Lung (tissue), 11 donors: ENCODE measurements at regions not wholly inside any gene's neighbourhood (a gene's known extent, or its start where the extent isn't known, plus 50 kb on each side); places are given as distances from the start of the nearest gene placed in this dataset.
A peak's percentile ranks its signal among the peaks of the same experiment; 100 is the strongest.

ENCODE experiments used
- ATAC-seq: fragments of 200-7000 bp; cut with Tn5 transposase; one replicate; pipeline ENCODE4 v1.9.1; 2020; ENCODE audit warnings: moderate number of reproducible peaks; ENCODE audit not compliant: insufficient read depth, low FRiP score
- DNase-seq, 3 donors: peaks; one replicate each; pipeline ENCODE4 v3.0.0-alpha.2; 2013 to 2017
- H3K27ac ChIP-seq, 2 donors: one replicate each; pipeline ENCODE4 v1.5.1; 2013; ENCODE audit warnings: mild to moderate bottlenecking in 2 of 2, moderate library complexity in 2 of 2, control low read depth in 1 of 2, inconsistent platforms in 1 of 2, low read depth in 1 of 2, low read length in 1 of 2
- H3K27me3 ChIP-seq, 3 donors: one replicate each; pipeline ENCODE4 v1.5.1; 2013; ENCODE audit warnings: low read length in 2 of 3; ENCODE audit not compliant: control insufficient read depth in 3 of 3, insufficient read depth in 3 of 3
- H3K36me3 ChIP-seq, 4 donors: one replicate each; pipeline ENCODE4 v1.5.1; 2013; ENCODE audit warnings: low read length in 4 of 4, mild to moderate bottlenecking in 1 of 4, moderate library complexity in 1 of 4; ENCODE audit not compliant: control insufficient read depth in 4 of 4, insufficient read depth in 4 of 4
- H3K4me1 ChIP-seq, 5 donors: one replicate each; pipeline ENCODE4 v1.5.1; 2013; ENCODE audit warnings: low read length in 5 of 5, mild to moderate bottlenecking in 2 of 5, moderate library complexity in 1 of 5; ENCODE audit not compliant: control insufficient read depth in 5 of 5, insufficient read depth in 5 of 5
- H3K4me3 ChIP-seq: one replicate; pipeline ENCODE4 v1.5.1; 2013; ENCODE audit warnings: mild to moderate bottlenecking, control low read depth, moderate library complexity
- H3K9ac ChIP-seq, 2 donors: one replicate each; pipeline ENCODE4 v1.5.1; 2013; ENCODE audit warnings: low read length in 2 of 2, control low read depth in 1 of 2; ENCODE audit not compliant: insufficient read depth in 1 of 2
- H3K9me3 ChIP-seq, 4 donors: one replicate each; pipeline ENCODE4 v1.5.1; 2013; ENCODE audit warnings: low read length in 3 of 4, mild to moderate bottlenecking in 1 of 4, moderate library complexity in 1 of 4; ENCODE audit not compliant: control insufficient read depth in 4 of 4, insufficient read depth in 3 of 4
- WGBS, 2 donors: extraction: QIAGEN DNeasy Blood & Tissue Kit; methylation state at CpG; one replicate each; pipeline ENCODE4 v1.1.7; 2013; 5-methylcytosine and 5-hydroxymethylcytosine counted together
- TF ChIP-seq, protein P1 (sequence below): IDR thresholded peaks from 2 replicates; pipeline ENCODE4 v1.5.1; 2012; ENCODE audit warnings: mild to moderate bottlenecking; ENCODE audit errors: control extremely low read depth, extremely low read depth
- donor health status: control.
- donor health status: control.
- donor health status: Bipolar disorder and iron deficiency.
- donor health status: healthy.
- donor health status: DM: yes; HTN: yes; CAD: no.

DNA sequence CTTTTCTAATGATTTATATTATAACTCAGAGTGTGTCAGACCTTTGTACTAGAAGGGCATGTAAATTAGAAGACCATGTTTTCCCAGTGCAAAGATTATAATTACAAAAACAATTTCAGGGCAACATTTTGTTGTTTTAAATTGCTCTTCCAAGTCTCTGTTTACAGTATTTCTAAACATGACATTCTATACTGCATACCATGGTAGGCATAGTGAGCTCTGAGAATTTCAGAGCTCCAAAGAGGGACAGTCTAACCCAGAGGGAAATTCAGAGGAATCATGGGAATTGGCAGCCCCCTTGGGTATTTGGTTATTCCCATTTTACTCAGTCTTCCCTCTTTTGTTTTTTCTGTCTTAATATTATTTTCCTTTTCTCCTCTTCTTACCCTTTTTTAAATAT lies 361.5 kb upstream of the SEMA6D start:
- ATAC-seq (no peak), DNase-seq (peak in 1 of 3 donors; percentile 16)
- Histone ChIP-seq H3K36me3 (no peaks in the 10 kb centered on the region), H3K4me1 (peaks cover 0 to 11% (median 0%) of the 10 kb centered on the region in 5 donors), H3K27ac (no peak overlapping the region), H3K4me3 (no peak overlapping the region), H3K27me3 (no peaks in the 10 kb centered on the region), H3K9me3 (no peaks in the 10 kb centered on the region), H3K9ac (no peak overlapping the region)
- TF ChIP-seq, protein P1, sequence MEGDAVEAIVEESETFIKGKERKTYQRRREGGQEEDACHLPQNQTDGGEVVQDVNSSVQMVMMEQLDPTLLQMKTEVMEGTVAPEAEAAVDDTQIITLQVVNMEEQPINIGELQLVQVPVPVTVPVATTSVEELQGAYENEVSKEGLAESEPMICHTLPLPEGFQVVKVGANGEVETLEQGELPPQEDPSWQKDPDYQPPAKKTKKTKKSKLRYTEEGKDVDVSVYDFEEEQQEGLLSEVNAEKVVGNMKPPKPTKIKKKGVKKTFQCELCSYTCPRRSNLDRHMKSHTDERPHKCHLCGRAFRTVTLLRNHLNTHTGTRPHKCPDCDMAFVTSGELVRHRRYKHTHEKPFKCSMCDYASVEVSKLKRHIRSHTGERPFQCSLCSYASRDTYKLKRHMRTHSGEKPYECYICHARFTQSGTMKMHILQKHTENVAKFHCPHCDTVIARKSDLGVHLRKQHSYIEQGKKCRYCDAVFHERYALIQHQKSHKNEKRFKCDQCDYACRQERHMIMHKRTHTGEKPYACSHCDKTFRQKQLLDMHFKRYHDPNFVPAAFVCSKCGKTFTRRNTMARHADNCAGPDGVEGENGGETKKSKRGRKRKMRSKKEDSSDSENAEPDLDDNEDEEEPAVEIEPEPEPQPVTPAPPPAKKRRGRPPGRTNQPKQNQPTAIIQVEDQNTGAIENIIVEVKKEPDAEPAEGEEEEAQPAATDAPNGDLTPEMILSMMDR: no peak

DNA sequence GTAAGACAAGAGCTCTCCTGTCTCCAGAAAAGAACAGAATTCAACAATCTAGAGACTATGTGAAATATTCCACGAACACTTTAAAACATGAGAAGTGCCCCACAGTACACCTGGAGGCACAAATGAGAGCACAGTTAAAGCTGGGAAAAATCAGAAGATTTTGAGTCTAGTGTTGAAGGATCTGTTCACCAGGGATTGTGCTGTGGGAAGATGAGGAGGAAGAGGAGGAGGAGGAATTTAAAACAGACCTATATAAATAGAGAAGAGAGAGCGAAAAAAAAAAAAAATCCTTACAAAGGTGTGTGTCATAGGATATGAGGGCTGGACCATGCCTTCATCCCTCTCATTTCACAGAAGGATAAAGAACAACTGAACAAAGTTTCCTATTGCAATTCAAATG lies 361.0 kb upstream of the SEMA6D start:
- TF ChIP-seq, protein P1: no peak
- Histone ChIP-seq H3K9me3 (no peaks in the 10 kb centered on the region), H3K4me3 (no peak overlapping the region), H3K27ac (no peak overlapping the region), H3K36me3 (no peaks in the 10 kb centered on the region), H3K27me3 (no peaks in the 10 kb centered on the region), H3K9ac (no peak overlapping the region), H3K4me1 (peaks cover 0 to 8% (median 0%) of the 10 kb centered on the region in 5 donors)
- WGBS, 2 donors: 86 to 94% methylated on average over 2 of the region's 2 CpGs
- DNase-seq (no peak), ATAC-seq (no peak)

DNA sequence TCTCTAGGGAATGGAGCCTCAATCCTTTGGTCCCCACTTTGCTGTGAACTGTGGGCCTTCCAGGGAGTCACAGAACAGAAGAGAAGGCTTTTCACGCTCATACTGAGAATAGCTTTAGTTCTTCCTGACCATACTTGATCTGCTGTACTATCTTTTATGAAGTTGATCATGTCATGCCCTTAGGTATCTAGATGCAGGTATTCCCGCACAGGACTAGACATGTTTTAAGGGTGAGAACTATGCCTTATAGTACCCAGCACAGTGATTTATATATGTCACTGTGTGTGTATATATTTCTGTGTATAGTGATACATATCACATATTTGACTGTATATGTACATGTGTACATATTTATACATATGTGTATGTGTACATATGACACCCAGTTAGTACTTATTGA lies 358.4 kb upstream of the SEMA6D start:
- DNase-seq: no peak
- peaks cover 0 to 8% (median 0%) of the 10 kb centered on the region in 5 donors for H3K4me1 ChIP-seq
- H3K9ac ChIP-seq: no peak overlapping the region
- H3K4me3 ChIP-seq: no peak overlapping the region
- ATAC-seq: no peak
- H3K36me3 ChIP-seq: no peaks in the 10 kb centered on the region
- H3K27me3 ChIP-seq: no peaks in the 10 kb centered on the region
- H3K27ac ChIP-seq: no peak overlapping the region
- peaks cover 0 to 2% (median 0%) of the 10 kb centered on the region in 4 donors for H3K9me3 ChIP-seq
- 50 to 74% methylated on average over 2 of the region's 2 CpGs for WGBS, 2 donors
- TF ChIP-seq, protein P1: no peak

DNA sequence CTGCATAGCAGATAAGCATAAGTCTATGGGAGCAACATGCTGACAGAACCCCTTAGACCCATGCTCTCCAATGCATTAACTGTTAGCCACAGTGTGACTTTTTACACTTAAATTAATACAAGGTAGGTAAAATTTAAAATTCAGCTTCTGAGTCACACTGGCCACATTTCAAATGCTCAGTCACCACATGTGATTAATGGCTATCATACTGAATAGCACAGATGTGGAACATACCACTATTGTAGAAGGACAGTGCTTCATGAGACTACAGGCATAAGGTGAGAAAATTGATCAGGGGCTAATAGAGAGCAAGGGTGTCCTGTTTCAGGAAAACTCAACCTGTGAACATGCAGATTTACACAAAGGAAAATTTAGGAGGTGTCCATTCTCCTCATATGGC lies 357.0 kb upstream of the SEMA6D start:
- no peak overlapping the region for H3K4me3 ChIP-seq
- DNase-seq (no peak), ATAC-seq (no peak)
- TF ChIP-seq, protein P1: no peak
- H3K27ac ChIP-seq: no peak overlapping the region
- H3K36me3 ChIP-seq: no peaks in the 10 kb centered on the region
- no peak overlapping the region for H3K9ac ChIP-seq
- H3K9me3 ChIP-seq: peaks cover 0 to 2% (median 0%) of the 10 kb centered on the region in 4 donors
- no peaks in the 10 kb centered on the region for H3K27me3 ChIP-seq
- peaks cover 0 to 12% (median 0%) of the 10 kb centered on the region in 5 donors for H3K4me1 ChIP-seq
